IMR-90 (cell line): ENCODE measurements at regions not wholly inside any gene's neighbourhood (a gene's known extent, or its start where the extent isn't known, plus 50 kb on each side); places are given as distances from the start of the nearest gene placed in this dataset.

ENCODE experiments used
- ATAC-seq: fragments of 200-7000 bp; cut with Tn5 transposase; 2 replicates; pipeline ENCODE4 v1.9.1; 2020; ENCODE audit warnings: low read depth, mild to moderate bottlenecking, moderate library complexity
- BruUV-seq: library from RNA; stranded (reverse); fragments of 400-500 nt; replicated peaks from 2 replicates; lab custom pipeline; 2021; lab: Mats Ljungman, UMichigan
- CTCF ChIA-PET: fragments of 300-600 bp; formaldehyde crosslinking; extraction: SDS; loops from one replicate; lab custom pipeline; 2021; ENCODE audit warnings: antibody characterized with exemption; lab: Yijun Ruan, JAX
- POLR2A ChIA-PET: fragments of 300-600 bp; sonication (Branson Sonifier 250); formaldehyde crosslinking; loops from one replicate; lab custom pipeline; 2022; ENCODE audit warnings: antibody characterized with exemption; ENCODE audit not compliant: unreplicated experiment; lab: Charles Lee
- DNase-seq: peaks from one replicate; pipeline ENCODE4 v3.0.0; 2013
- H2AFZ ChIP-seq: replicated peaks from 2 replicates; pipeline ENCODE3; 2013; ENCODE audit warnings: low read length, mild to moderate bottlenecking; ENCODE audit not compliant: poor library complexity
- H2AK5ac ChIP-seq: 2 replicates; pipeline ENCODE4 v1.6.1; 2013; ENCODE audit warnings: low read depth, low read length, inconsistent platforms
- H2AK9ac ChIP-seq: replicated peaks from 2 replicates; pipeline ENCODE3; 2013; ENCODE audit warnings: mild to moderate bottlenecking, low read depth, low read length, moderate library complexity; ENCODE audit not compliant: poor library complexity
- H2BK120ac ChIP-seq: 2 replicates; pipeline ENCODE4 v1.6.1; 2013; ENCODE audit warnings: low read depth, low read length, inconsistent platforms
- H2BK15ac ChIP-seq: 3 replicates; pipeline ENCODE4 v1.6.1; 2013; ENCODE audit warnings: low read depth, low read length, inconsistent platforms
- H2BK20ac ChIP-seq: 2 replicates; pipeline ENCODE4 v1.6.1; 2013; ENCODE audit warnings: low read depth, mild to moderate bottlenecking, inconsistent platforms, low read length, moderate library complexity
- H2BK5ac ChIP-seq: 2 replicates; pipeline ENCODE4 v1.6.1; 2013; ENCODE audit warnings: mild to moderate bottlenecking, low read depth, low read length, inconsistent platforms; ENCODE audit not compliant: poor library complexity, severe bottlenecking
- H3K14ac ChIP-seq: replicated peaks from 2 replicates; pipeline ENCODE4 v1.6.1; 2013; ENCODE audit warnings: low read depth, low read length, inconsistent platforms
- H3K18ac ChIP-seq: 2 replicates; pipeline ENCODE4 v1.6.1; 2013; ENCODE audit warnings: low read depth, low read length, control low read depth
- H3K23ac ChIP-seq: 2 replicates; pipeline ENCODE4 v1.6.1; 2013; ENCODE audit warnings: low read depth, low read length, inconsistent platforms
- H3K27ac ChIP-seq: 2 replicates; pipeline ENCODE4 v1.5.1; 2013; ENCODE audit warnings: mild to moderate bottlenecking, control low read depth, low read length; ENCODE audit not compliant: insufficient read depth
- H3K27me3 ChIP-seq: 2 replicates; pipeline ENCODE4 v1.6.1; 2013; ENCODE audit warnings: low read length; ENCODE audit not compliant: control insufficient read depth, insufficient read depth
- H3K36me3 ChIP-seq: 2 replicates; pipeline ENCODE4 v1.6.1; 2013; ENCODE audit warnings: low read length, mixed read lengths; ENCODE audit not compliant: control insufficient read depth, insufficient read depth
- H3K4ac ChIP-seq: 2 replicates; pipeline ENCODE4 v1.6.1; 2013; ENCODE audit warnings: low read depth, low read length, inconsistent platforms
- H3K4me1 ChIP-seq: 2 replicates; pipeline ENCODE4 v1.6.1; 2013; ENCODE audit warnings: low read length, mixed read lengths; ENCODE audit not compliant: control insufficient read depth, insufficient read depth
- H3K4me2 ChIP-seq: 2 replicates; pipeline ENCODE4 v1.6.1; 2013; ENCODE audit warnings: low read depth, mild to moderate bottlenecking, control low read depth, low read length, moderate library complexity
- H3K4me3 ChIP-seq: 2 replicates; pipeline ENCODE4 v1.5.1; 2013; ENCODE audit warnings: low read depth, mild to moderate bottlenecking, control low read depth, low read length, moderate library complexity; ENCODE audit not compliant: insufficient read depth
- H3K56ac ChIP-seq: 2 replicates; pipeline ENCODE4 v1.6.1; 2013; ENCODE audit warnings: low read length, inconsistent platforms; ENCODE audit not compliant: insufficient read depth; ENCODE audit errors: extremely low read depth
- H3K79me1 ChIP-seq, 2 experiments: 2 replicates each; pipeline ENCODE4 v1.6.1; 2013; ENCODE audit warnings: low read length in 2 of 2, inconsistent platforms in 1 of 2, low read depth in 1 of 2
- H3K9ac ChIP-seq: 2 replicates; pipeline ENCODE4 v1.6.1; 2013; ENCODE audit warnings: low read depth, low read length, control low read depth
- H3K9me1 ChIP-seq: 2 replicates; pipeline ENCODE4 v1.6.1; 2013; ENCODE audit warnings: low read length, inconsistent platforms; ENCODE audit not compliant: insufficient read depth
- H3K9me3 ChIP-seq: 2 replicates; pipeline ENCODE4 v1.6.1; 2013; ENCODE audit warnings: low read length; ENCODE audit not compliant: control insufficient read depth, insufficient read depth
- H4K20me1 ChIP-seq: 2 replicates; pipeline ENCODE4 v1.6.1; 2013; ENCODE audit warnings: low read length, inconsistent platforms; ENCODE audit not compliant: insufficient read depth
- H4K5ac ChIP-seq: 2 replicates; pipeline ENCODE4 v1.6.1; 2013; ENCODE audit warnings: mild to moderate bottlenecking, low read depth, low read length, control low read depth
- H4K8ac ChIP-seq, 2 experiments: 2 replicates each; pipeline ENCODE4 v1.6.1; 2013; ENCODE audit warnings: low read depth in 2 of 2, low read length in 2 of 2, control low read depth in 1 of 2, inconsistent platforms in 1 of 2
- H4K91ac ChIP-seq: 2 replicates; pipeline ENCODE4 v1.6.1; 2013; ENCODE audit warnings: low read depth, low read length, inconsistent platforms; ENCODE audit not compliant: insufficient read depth
- BHLHE40 ChIP-seq: fragments of 150-350 bp; IDR thresholded peaks from 2 replicates; pipeline ENCODE4 v1.6.1; 2016; ENCODE audit warnings: mild to moderate bottlenecking, low read depth, low read length
- CEBPB ChIP-seq: IDR thresholded peaks from 2 replicates; pipeline ENCODE4 v1.6.1; 2012; ENCODE audit warnings: low read depth, low read length, improper control_type of control experiment
- CHD1 ChIP-seq: IDR thresholded peaks from 2 replicates; pipeline ENCODE4 v1.6.1; 2012; ENCODE audit warnings: low read depth, low read length, improper control_type of control experiment
- CTCF ChIP-seq: conservative IDR thresholded peaks from 2 replicates; pipeline ENCODE4 v1.5.1; 2012; ENCODE audit warnings: mild to moderate bottlenecking, low read depth, low read length, improper control_type of control experiment
- ELK1 ChIP-seq: fragments of 150-350 bp; IDR thresholded peaks from 2 replicates; pipeline ENCODE4 v1.6.1; 2016; ENCODE audit warnings: low read depth, mild to moderate bottlenecking, low read length, moderate library complexity, borderline replicate concordance
- FOS ChIP-seq: fragments of 150-350 bp; IDR thresholded peaks from 2 replicates; pipeline ENCODE4 v1.6.1; 2016; ENCODE audit warnings: low read depth, low read length
- MAFK ChIP-seq: IDR thresholded peaks from 2 replicates; pipeline ENCODE4 v1.6.1; 2012; ENCODE audit warnings: low read depth, low read length, improper control_type of control experiment
- MAZ ChIP-seq: IDR thresholded peaks from 2 replicates; pipeline ENCODE4 v1.6.1; 2012; ENCODE audit warnings: low read depth, mild to moderate bottlenecking, low read length, improper control_type of control experiment, moderate library complexity, borderline replicate concordance
- MXI1 ChIP-seq: IDR thresholded peaks from 2 replicates; pipeline ENCODE4 v1.6.1; 2012; ENCODE audit warnings: low read depth, mild to moderate bottlenecking, low read length, moderate library complexity, borderline replicate concordance
- NFE2L2 ChIP-seq: fragments of 150-350 bp; IDR thresholded peaks from 2 replicates; pipeline ENCODE4 v1.6.1; 2016; ENCODE audit warnings: low read depth, mild to moderate bottlenecking, low read length
- POLR2A ChIP-seq: IDR thresholded peaks from 2 replicates; pipeline ENCODE4 v1.6.1; 2012; ENCODE audit warnings: mild to moderate bottlenecking, low read depth, low read length
- RAD21 ChIP-seq: IDR thresholded peaks from 2 replicates; pipeline ENCODE4 v1.6.1; 2012; ENCODE audit warnings: low read length, improper control_type of control experiment
- RCOR1 ChIP-seq: IDR thresholded peaks from 2 replicates; pipeline ENCODE4 v1.6.1; 2012; ENCODE audit warnings: mild to moderate bottlenecking, low read length, improper control_type of control experiment; ENCODE audit not compliant: insufficient replicate concordance
- RFX5 ChIP-seq: IDR thresholded peaks from 2 replicates; pipeline ENCODE4 v1.8.0; 2012; ENCODE audit warnings: low read depth, mild to moderate bottlenecking, low read length, moderate library complexity
- SMC3 ChIP-seq: fragments of 150-350 bp; IDR thresholded peaks from 2 replicates; pipeline ENCODE4 v1.6.1; 2016; ENCODE audit warnings: low read depth, mild to moderate bottlenecking, antibody characterized with exemption, low read length, moderate library complexity
- USF2 ChIP-seq: fragments of 150-350 bp; IDR thresholded peaks from 2 replicates; pipeline ENCODE4 v1.6.1; 2017; ENCODE audit warnings: mild to moderate bottlenecking, antibody characterized with exemption, low read length, low read depth
- WGBS, 2 experiments: methylation state at CpG; one replicate each; pipeline versions ENCODE4 v1.1.5 to v1.1.7; 2013; ENCODE audit warnings: missing lambda C conversion rate in 2 of 2; ENCODE audit not compliant: insufficient read length in 1 of 2; ENCODE audit errors: extremely low coverage in 2 of 2; 5-methylcytosine and 5-hydroxymethylcytosine counted together
- dilution Hi-C: fragments of 300-500 bp; cut with HindIII; formaldehyde crosslinking; loops from one replicate; pipeline ENCODE4 v1.14.3; 2018; ENCODE audit warnings: low sequenced_read_pairs; ENCODE audit not compliant: unreplicated experiment
- in situ Hi-C: fragments of 300-500 bp; cut with MboI; formaldehyde crosslinking; loops from 3 replicates; pipeline ENCODE4 v1.14.3; 2019; ENCODE audit warnings: low sequenced_read_pairs, inconsistent platforms, mixed read lengths
- intact Hi-C: fragments of 100-400 bp; cut with micrococcal nuclease; formaldehyde crosslinking; loops from 2 replicates; pipeline ENCODE4 v1.10.0; 2022

GRCh38 chr2:239469106-239469960 is 68.5 kb upstream of the HDAC4 start:
- no peak overlapping the region for H2AK9ac ChIP-seq
- H3K79me1 ChIP-seq = no peaks in the 10 kb centered on the region
- intact Hi-C loops (no loop called here), in situ Hi-C loops (no loop called here), dilution Hi-C loops (no loop called here)
- H4K20me1 ChIP-seq = no peaks in the 10 kb centered on the region
- no peak for ATAC-seq
- no peak for DNase-seq
- no peak overlapping the region for H2AFZ ChIP-seq
- H3K27ac ChIP-seq = no peak overlapping the region
- no peak overlapping the region for H4K5ac ChIP-seq
- no peak overlapping the region for H3K9ac ChIP-seq
- H3K4me3 ChIP-seq = no peak overlapping the region
- no peaks in the 10 kb centered on the region for H3K9me1 ChIP-seq
- H3K4me2 ChIP-seq = no peak overlapping the region
- H3K4ac ChIP-seq = no peak overlapping the region
- peaks cover 7% of the 10 kb centered on the region for H3K9me3 ChIP-seq
- POLR2A ChIA-PET = no interaction called here
- TF ChIP-seq RCOR1 (no peak), FOS (no peak), SMC3 (no peak), CEBPB (no peak), CTCF (no peak), RFX5 (no peak), CHD1 (no peak), MAFK (no peak), BHLHE40 (no peak), POLR2A (no peak), MAZ (no peak), NFE2L2 (no peak), RAD21 (no peak), ELK1 (no peak), MXI1 (no peak), USF2 (no peak)
- H3K14ac ChIP-seq = no peak overlapping the region
- H3K36me3 ChIP-seq = no peaks in the 10 kb centered on the region
- no peak overlapping the region for H3K18ac ChIP-seq
- H4K91ac ChIP-seq = no peak overlapping the region
- no peak overlapping the region for H2AK5ac ChIP-seq
- CTCF ChIA-PET = no interaction called here
- H3K23ac ChIP-seq = no peak overlapping the region
- H3K4me1 ChIP-seq = no peaks in the 10 kb centered on the region
- 72% methylated on average over 9 of the region's 16 CpGs; no CpG with 5 or more reads in 1 of the 2 experiments for WGBS, 2 experiments
- no peaks in the 10 kb centered on the region for H3K27me3 ChIP-seq
- H2BK5ac ChIP-seq = no peak overlapping the region
- no peak overlapping the region for H4K8ac ChIP-seq
- no TSS peak for BruUV-seq
- no peak overlapping the region for H2BK15ac ChIP-seq
- no peak overlapping the region for H2BK20ac ChIP-seq
- H2BK120ac ChIP-seq = no peak overlapping the region
- no peak overlapping the region for H3K56ac ChIP-seq
